ENCODE measurements at regions not wholly inside any gene's neighbourhood (a gene's known extent, or its start where the extent isn't known, plus 50 kb on each side); places are given as distances from the start of the nearest gene placed in this dataset.

GRCh38 chr15:66833371-66833770, 131.3 kb downstream of the SMAD6 start:
- TF ChIP-seq POLR2A (IDR thresholded peaks at IDR 0.05) (no peak), CTCF (IDR thresholded peaks at IDR 0.05) (no peak)

Data from upper lobe of left lung (tissue), 4 donors.